ENCODE measurements at regions not wholly inside any gene's neighbourhood (a gene's known extent, or its start where the extent isn't known, plus 50 kb on each side); places are given as distances from the start of the nearest gene placed in this dataset.

DNA sequence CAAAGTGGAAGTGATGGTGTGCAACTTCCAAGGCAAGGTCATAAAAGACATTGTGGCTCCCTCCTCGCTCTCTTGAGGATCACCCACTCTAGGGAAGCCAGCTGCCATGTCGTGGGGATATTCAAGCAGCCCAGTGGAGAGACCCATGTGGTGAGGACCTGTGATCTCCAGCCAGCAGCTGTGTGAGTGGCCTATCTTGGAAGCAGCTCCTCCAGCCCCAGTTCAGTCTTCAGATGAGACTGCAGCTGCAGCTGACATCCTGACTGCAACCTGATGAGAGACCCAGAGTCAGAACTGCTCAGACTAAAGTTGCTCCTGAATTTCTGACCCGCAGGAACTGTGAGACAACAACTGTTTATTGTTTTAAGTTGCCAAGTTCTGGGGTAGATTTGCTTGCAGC lies 86.4 kb upstream of the GRK3 start:
- ChIA-PET CTCF (ENCODE audit: low intra/inter-chr PET ratio, low total read pairs) (no interaction called here), POLR2A (no interaction called here)
- H3K4me1 ChIP-seq (ENCODE audit: insufficient read depth, low read length): no peaks in the 10 kb centered on the region
- H3K79me2 ChIP-seq (ENCODE audit: insufficient read depth, low read length): no peaks in the 10 kb centered on the region
- no peak overlapping the region for H3K9ac ChIP-seq (ENCODE audit: insufficient read depth, low read depth, low read length)
- intact Hi-C loops (cut with micrococcal nuclease; ENCODE audit: unreplicated experiment) (no loop called here), in situ Hi-C loops (cut with HindIII; ENCODE audit: extremely low pct_ligation_motif_present, low pct_unique_long_range_greater_than_20kb) (no loop called here)
- H3K27ac ChIP-seq (ENCODE audit: extremely low read length, insufficient read depth, low read length): no peak overlapping the region
- H3K4me3 ChIP-seq (replicated peaks in 1 of 3; ENCODE audit: insufficient read depth in 1 of 3, low read depth in 2 of 3, low read length in 3 of 3): no peak overlapping the region
- H4K20me1 ChIP-seq (ENCODE audit: insufficient read depth, low read length): no peaks in the 10 kb centered on the region
- ATAC-seq: no peak
- TF ChIP-seq ZNF891 (CRISPR knock-in tag; IDR thresholded peaks at IDR 0.05) (no peak), HBP1 (CRISPR knock-in tag; IDR thresholded peaks at IDR 0.05; ENCODE audit: low read depth) (no peak), ZNF317 (CRISPR knock-in tag; IDR thresholded peaks at IDR 0.05) (no peak), IKZF1 (IDR thresholded peaks at IDR 0.05) (no peak), ZFP91 (CRISPR knock-in tag; IDR thresholded peaks at IDR 0.05; ENCODE audit: borderline replicate concordance) (no peak), KLF15 (CRISPR knock-in tag; IDR thresholded peaks at IDR 0.05; ENCODE audit: borderline replicate concordance) (no peak), ZNF180 (CRISPR knock-in tag; IDR thresholded peaks at IDR 0.05; ENCODE audit: borderline replicate concordance, low read depth) (no peak), DNMT1 (CRISPR knock-in tag; IDR thresholded peaks at IDR 0.05) (no peak), HNF1B (CRISPR knock-in tag; IDR thresholded peaks at IDR 0.05) (no peak), FOSL1 (CRISPR knock-in tag; IDR thresholded peaks at IDR 0.05; ENCODE audit: borderline replicate concordance) (no peak), JUN (CRISPR knock-in tag; IDR thresholded peaks at IDR 0.05) (no peak), GTF2F1 (IDR thresholded peaks at IDR 0.05; ENCODE audit: low read length) (no peak), ZNF460 (CRISPR knock-in tag; IDR thresholded peaks at IDR 0.05; ENCODE audit: borderline replicate concordance) (no peak), MXD4 (CRISPR knock-in tag; IDR thresholded peaks at IDR 0.05) (no peak), SIN3A (IDR thresholded peaks at IDR 0.05; ENCODE audit: borderline replicate concordance, low read depth, low read length) (no peak), POLR2AphosphoS2 (IDR thresholded peaks at IDR 0.05; ENCODE audit: low read depth, low read length) (no peak)
- TF ChIP-seq, protein P1, sequence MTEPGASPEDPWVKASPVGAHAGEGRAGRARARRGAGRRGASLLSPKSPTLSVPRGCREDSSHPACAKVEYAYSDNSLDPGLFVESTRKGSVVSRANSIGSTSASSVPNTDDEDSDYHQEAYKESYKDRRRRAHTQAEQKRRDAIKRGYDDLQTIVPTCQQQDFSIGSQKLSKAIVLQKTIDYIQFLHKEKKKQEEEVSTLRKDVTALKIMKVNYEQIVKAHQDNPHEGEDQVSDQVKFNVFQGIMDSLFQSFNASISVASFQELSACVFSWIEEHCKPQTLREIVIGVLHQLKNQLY (CRISPR knock-in tag; IDR thresholded peaks at IDR 0.05): no peak
- TF ChIP-seq, protein P2, sequence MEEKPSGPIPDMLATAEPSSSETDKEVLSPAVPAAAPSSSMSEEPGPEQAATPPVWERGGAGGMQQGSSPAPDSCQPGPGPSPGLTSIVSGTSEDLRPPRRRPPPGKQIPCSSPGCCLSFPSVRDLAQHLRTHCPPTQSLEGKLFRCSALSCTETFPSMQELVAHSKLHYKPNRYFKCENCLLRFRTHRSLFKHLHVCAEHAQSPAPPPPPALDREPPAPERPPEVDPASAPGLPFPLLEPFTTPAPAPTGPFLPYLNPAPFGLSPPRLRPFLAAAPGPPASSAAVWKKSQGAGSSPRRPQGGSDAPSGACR (CRISPR knock-in tag; IDR thresholded peaks at IDR 0.05): no peak
- no peaks in the 10 kb centered on the region for H3K9me3 ChIP-seq (ENCODE audit: low read length)
- 100% methylated on average over 2 of the region's 3 CpGs for WGBS (ENCODE audit: low lambda C conversion rate)
- FAIRE-seq: no peak
- no TSS peak for BruUV-seq (replicated peaks)
- H3K27me3 ChIP-seq (ENCODE audit: control insufficient read depth in 1 of 2, insufficient read depth in 2 of 2, low read length in 2 of 2): no peaks in the 10 kb centered on the region
- no peak overlapping the region for H2AFZ ChIP-seq (ENCODE audit: low read length)
- H3K4me2 ChIP-seq (ENCODE audit: low read depth, low read length): no peak overlapping the region
- H3K36me3 ChIP-seq (replicated peaks in 1 of 2; ENCODE audit: control insufficient read depth in 1 of 2, insufficient read depth in 2 of 2, low read length in 2 of 2): peaks cover 0 to 3% of the 10 kb centered on the region in 2 experiments; a peak in 3 of 5 replicates
- DNase-seq (ENCODE audit: low spot score): no peak

Data from HepG2 (cell line).